ENCODE measurements at regions not wholly inside any gene's neighbourhood (a gene's known extent, or its start where the extent isn't known, plus 50 kb on each side); places are given as distances from the start of the nearest gene placed in this dataset.

DNA sequence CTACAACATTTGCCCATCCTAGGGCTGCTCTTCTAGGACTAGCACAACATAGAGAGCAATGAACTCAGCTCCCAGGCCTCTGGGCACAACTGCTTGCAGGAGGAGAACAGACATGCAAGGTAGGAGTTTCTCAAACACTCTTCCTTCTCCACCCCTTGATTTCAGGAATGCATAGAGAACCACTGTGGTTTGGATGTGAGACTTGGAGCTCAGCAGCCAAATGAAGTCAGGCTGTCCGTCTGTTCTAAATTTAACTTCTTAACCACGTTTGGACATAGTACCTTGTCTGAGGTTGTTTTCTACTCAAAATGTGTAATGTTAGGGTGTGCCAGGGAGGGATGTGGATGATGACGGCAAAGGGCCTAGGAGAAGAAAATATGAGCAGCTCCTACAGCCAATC is 515.1 kb upstream of the TNC start:
- no peak overlapping the region for H2AFZ ChIP-seq (ENCODE audit: low read depth, low read length)
- H3K4me2 ChIP-seq (ENCODE audit: low read length) = no peak overlapping the region
- TF ChIP-seq CTCF (IDR thresholded peaks at IDR 0.05; ENCODE audit: low read depth, low read length) (no peak), EZH2phosphoT487 (IDR thresholded peaks at IDR 0.05; ENCODE audit: low read depth) (no peak)
- no peaks in the 10 kb centered on the region for H4K20me1 ChIP-seq (ENCODE audit: insufficient read depth, low read length)
- H3K79me2 ChIP-seq (ENCODE audit: low read length) = no peaks in the 10 kb centered on the region
- peaks cover 32% of the 10 kb centered on the region for H3K4me1 ChIP-seq (ENCODE audit: low read length)
- no peaks in the 10 kb centered on the region for H3K9me3 ChIP-seq (ENCODE audit: insufficient read depth, low read length)
- no peak overlapping the region for H3K4me3 ChIP-seq (ENCODE audit: low read length)
- no peak overlapping the region for H3K27ac ChIP-seq (ENCODE audit: low read length)
- H3K9ac ChIP-seq (ENCODE audit: low read length) = no peak overlapping the region
- no peaks in the 10 kb centered on the region for H3K27me3 ChIP-seq (ENCODE audit: low read depth, low read length)
- H3K36me3 ChIP-seq (replicated peaks; ENCODE audit: low read depth, low read length) = no peaks in the 10 kb centered on the region

- Histone ChIP-seq H3K27ac (ENCODE audit: low read length) (no peak overlapping the region), H3K9ac (ENCODE audit: low read length) (no peak overlapping the region), H3K36me3 (replicated peaks; ENCODE audit: low read depth, low read length) (no peaks in the 10 kb centered on the region), H3K27me3 (ENCODE audit: low read depth, low read length) (no peaks in the 10 kb centered on the region), H3K9me3 (ENCODE audit: insufficient read depth, low read length) (no peaks in the 10 kb centered on the region), H4K20me1 (ENCODE audit: insufficient read depth, low read length) (no peaks in the 10 kb centered on the region), H3K4me3 (ENCODE audit: low read length) (no peak overlapping the region), H3K79me2 (ENCODE audit: low read length) (no peaks in the 10 kb centered on the region), H2AFZ (ENCODE audit: low read depth, low read length) (no peak overlapping the region), H3K4me1 (ENCODE audit: low read length) (peaks cover 32% of the 10 kb centered on the region), H3K4me2 (ENCODE audit: low read length) (no peak overlapping the region)
- TF ChIP-seq EZH2phosphoT487 (IDR thresholded peaks at IDR 0.05; ENCODE audit: low read depth) = no peak
- TF ChIP-seq CTCF (IDR thresholded peaks at IDR 0.05; ENCODE audit: low read depth, low read length) = no peak
Measured at GRCh38 chr9:115635680-115636383, 517.8 kb upstream of the PAPPA start.

GRCh38 chr9:115636596-115636995 is 517.0 kb upstream of the PAPPA start:
- no peaks in the 10 kb centered on the region for H3K36me3 ChIP-seq (replicated peaks; ENCODE audit: low read depth, low read length)

GRCh38 chr9:115637661-115638060 is 515.9 kb upstream of the PAPPA start:
- H2AFZ ChIP-seq (ENCODE audit: low read depth, low read length) = no peak overlapping the region
- H3K4me1 ChIP-seq (ENCODE audit: low read length) = peaks cover 32% of the 10 kb centered on the region
- no peak overlapping the region for H3K27ac ChIP-seq (ENCODE audit: low read length)
- no peaks in the 10 kb centered on the region for H3K27me3 ChIP-seq (ENCODE audit: low read depth, low read length)
- TF ChIP-seq CTCF (IDR thresholded peaks at IDR 0.05; ENCODE audit: low read depth, low read length) (no peak), EZH2phosphoT487 (IDR thresholded peaks at IDR 0.05; ENCODE audit: low read depth) (no peak)
- H3K9ac ChIP-seq (ENCODE audit: low read length) = no peak overlapping the region
- no peaks in the 10 kb centered on the region for H4K20me1 ChIP-seq (ENCODE audit: insufficient read depth, low read length)
- H3K79me2 ChIP-seq (ENCODE audit: low read length) = no peaks in the 10 kb centered on the region
- no peaks in the 10 kb centered on the region for H3K36me3 ChIP-seq (replicated peaks; ENCODE audit: low read depth, low read length)
- no peak overlapping the region for H3K4me2 ChIP-seq (ENCODE audit: low read length)
- H3K9me3 ChIP-seq (ENCODE audit: insufficient read depth, low read length) = no peaks in the 10 kb centered on the region
- no peak overlapping the region for H3K4me3 ChIP-seq (ENCODE audit: low read length)

More at GRCh38 chr9:115636596-115636995, 517.0 kb upstream of the PAPPA start:
- Histone ChIP-seq H3K9me3 (ENCODE audit: insufficient read depth, low read length) (no peaks in the 10 kb centered on the region), H3K4me2 (ENCODE audit: low read length) (no peak overlapping the region), H2AFZ (ENCODE audit: low read depth, low read length) (no peak overlapping the region), H4K20me1 (ENCODE audit: insufficient read depth, low read length) (no peaks in the 10 kb centered on the region), H3K9ac (ENCODE audit: low read length) (no peak overlapping the region), H3K27ac (ENCODE audit: low read length) (no peak overlapping the region), H3K27me3 (ENCODE audit: low read depth, low read length) (no peaks in the 10 kb centered on the region), H3K79me2 (ENCODE audit: low read length) (no peaks in the 10 kb centered on the region), H3K4me3 (ENCODE audit: low read length) (no peak overlapping the region), H3K4me1 (ENCODE audit: low read length) (peaks cover 32% of the 10 kb centered on the region)
- TF ChIP-seq EZH2phosphoT487 (IDR thresholded peaks at IDR 0.05; ENCODE audit: low read depth) = no peak
- TF ChIP-seq CTCF (IDR thresholded peaks at IDR 0.05; ENCODE audit: low read depth, low read length) = no peak

Data from OCI-LY3 (cell line).